Endothelial cell of umbilical vein (primary cell): ENCODE measurements at regions not wholly inside any gene's neighbourhood (a gene's known extent, or its start where the extent isn't known, plus 50 kb on each side); places are given as distances from the start of the nearest gene placed in this dataset.

Source experiments
- EZH2 ChIP-seq: IDR thresholded peaks from 2 replicates; pipeline ENCODE4 v1.6.1; 2012; ENCODE audit warnings: borderline replicate concordance, low read depth, mild to moderate bottlenecking, moderate library complexity, low read length, inconsistent platforms; ENCODE audit not compliant: severe bottlenecking
- POLR2AphosphoS5 ChIP-seq: IDR thresholded peaks from 2 replicates; pipeline ENCODE4 v1.6.1; 2012; ENCODE audit warnings: low read depth, mild to moderate bottlenecking, control low read depth, low read length, moderate library complexity; ENCODE audit not compliant: insufficient read depth
- TF ChIP-seq, protein P1 (sequence below), 2 donors: IDR thresholded peaks; 1 replicate in 1 of 2; 2 replicates in 1 of 2; pipeline ENCODE4 v1.5.1; 2011; ENCODE audit warnings: low read length in 2 of 2, mild to moderate bottlenecking in 2 of 2, moderate library complexity in 2 of 2, control low read depth in 1 of 2, inconsistent platforms in 1 of 2, low read depth in 1 of 2; ENCODE audit not compliant: insufficient read depth in 1 of 2; ENCODE audit errors: extremely low read depth in 1 of 2

DNA sequence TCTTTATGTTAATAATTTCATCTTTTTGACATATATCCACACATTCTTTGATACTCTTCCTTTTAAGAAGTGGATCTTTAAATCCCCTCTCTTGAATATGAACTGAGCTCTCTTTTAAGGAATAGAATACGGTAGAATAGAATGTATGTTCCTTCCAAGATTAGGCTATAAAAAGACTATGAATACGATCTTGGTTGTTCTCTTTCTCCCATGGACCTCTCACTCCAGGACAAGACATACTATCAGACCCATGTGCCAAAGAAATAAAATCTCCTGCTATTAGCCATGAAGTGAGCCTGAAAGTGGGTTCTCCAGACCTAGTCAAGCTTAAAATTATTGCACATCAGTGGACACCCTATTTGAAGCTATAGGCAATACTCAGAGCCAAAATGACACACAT, 392.2 kb upstream of the ANO3 start:
- TF ChIP-seq, protein P1, sequence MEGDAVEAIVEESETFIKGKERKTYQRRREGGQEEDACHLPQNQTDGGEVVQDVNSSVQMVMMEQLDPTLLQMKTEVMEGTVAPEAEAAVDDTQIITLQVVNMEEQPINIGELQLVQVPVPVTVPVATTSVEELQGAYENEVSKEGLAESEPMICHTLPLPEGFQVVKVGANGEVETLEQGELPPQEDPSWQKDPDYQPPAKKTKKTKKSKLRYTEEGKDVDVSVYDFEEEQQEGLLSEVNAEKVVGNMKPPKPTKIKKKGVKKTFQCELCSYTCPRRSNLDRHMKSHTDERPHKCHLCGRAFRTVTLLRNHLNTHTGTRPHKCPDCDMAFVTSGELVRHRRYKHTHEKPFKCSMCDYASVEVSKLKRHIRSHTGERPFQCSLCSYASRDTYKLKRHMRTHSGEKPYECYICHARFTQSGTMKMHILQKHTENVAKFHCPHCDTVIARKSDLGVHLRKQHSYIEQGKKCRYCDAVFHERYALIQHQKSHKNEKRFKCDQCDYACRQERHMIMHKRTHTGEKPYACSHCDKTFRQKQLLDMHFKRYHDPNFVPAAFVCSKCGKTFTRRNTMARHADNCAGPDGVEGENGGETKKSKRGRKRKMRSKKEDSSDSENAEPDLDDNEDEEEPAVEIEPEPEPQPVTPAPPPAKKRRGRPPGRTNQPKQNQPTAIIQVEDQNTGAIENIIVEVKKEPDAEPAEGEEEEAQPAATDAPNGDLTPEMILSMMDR (IDR thresholded peaks at IDR 0.05; ENCODE audit: extremely low read depth in 1 of 2, insufficient read depth in 1 of 2, low read depth in 1 of 2, low read length in 2 of 2), result no peak
- TF ChIP-seq EZH2 (no peak), POLR2AphosphoS5 (no peak)
